ENCODE measurements at regions not wholly inside any gene's neighbourhood (a gene's known extent, or its start where the extent isn't known, plus 50 kb on each side); places are given as distances from the start of the nearest gene placed in this dataset.

- Histone ChIP-seq H3K27me3 (no peaks in the 10 kb centered on the region), H3K4me3 (no peak overlapping the region), H3K4me1 (no peaks in the 10 kb centered on the region), H3K36me3 (no peaks in the 10 kb centered on the region), H3K27ac (no peak overlapping the region), H3K9me3 (no peaks in the 10 kb centered on the region)
- no peak for TF ChIP-seq CTCF (IDR thresholded peaks at IDR 0.05)
- 65 to 75% methylated on average over 15 of the region's 15 CpGs for WGBS, 2 donors
- DNase-seq (no peak), FAIRE-seq (no peak), ATAC-seq (no peak)
- intact Hi-C loops (cut with DNase I): loop anchor here in 1 of 3 donors (10.0 kb wide), 1 partner anchor 761 kb away; no protein-coding TSS in a partner anchor
Measured at GRCh38 chr20:24153101-24154040, 164.8 kb upstream of the GGTLC1 start.

- ATAC-seq: no peak
- Histone ChIP-seq H3K9me3 (no peaks in the 10 kb centered on the region), H3K36me3 (no peaks in the 10 kb centered on the region), H3K4me3 (no peak overlapping the region), H3K4me1 (no peaks in the 10 kb centered on the region), H3K27ac (no peak overlapping the region), H3K27me3 (no peaks in the 10 kb centered on the region)
- DNase-seq: no peak
- no peak for TF ChIP-seq CTCF (IDR thresholded peaks at IDR 0.05)
- intact Hi-C loops (cut with DNase I): loop anchor here in 1 of 3 donors (10.0 kb wide), 1 partner anchor 763 kb away; no protein-coding TSS in a partner anchor
- WGBS, 2 donors: 74% methylated on average over 6 of the region's 6 CpGs
- FAIRE-seq: no peak
Measured at GRCh38 chr20:24151621-24152294, 163.2 kb upstream of the GGTLC1 start.

GRCh38 chr20:24150406-24150805, 161.8 kb upstream of the GGTLC1 start:
- no peak for TF ChIP-seq CTCF (IDR thresholded peaks at IDR 0.05)
- no peaks in the 10 kb centered on the region for H3K27me3 ChIP-seq
- no peak for DNase-seq
- no peak overlapping the region for H3K4me3 ChIP-seq
- no peak overlapping the region for H3K27ac ChIP-seq
- ATAC-seq: no peak
- WGBS, 2 donors: 78 to 86% methylated on average over 7 of the region's 7 CpGs
- no peaks in the 10 kb centered on the region for H3K9me3 ChIP-seq
- H3K36me3 ChIP-seq: no peaks in the 10 kb centered on the region
- FAIRE-seq: no peak
- intact Hi-C loops (cut with DNase I): loop anchor here in 1 of 3 donors (10.0 kb wide), 1 partner anchor 764 kb away; no protein-coding TSS in a partner anchor
- no peaks in the 10 kb centered on the region for H3K4me1 ChIP-seq

DNA sequence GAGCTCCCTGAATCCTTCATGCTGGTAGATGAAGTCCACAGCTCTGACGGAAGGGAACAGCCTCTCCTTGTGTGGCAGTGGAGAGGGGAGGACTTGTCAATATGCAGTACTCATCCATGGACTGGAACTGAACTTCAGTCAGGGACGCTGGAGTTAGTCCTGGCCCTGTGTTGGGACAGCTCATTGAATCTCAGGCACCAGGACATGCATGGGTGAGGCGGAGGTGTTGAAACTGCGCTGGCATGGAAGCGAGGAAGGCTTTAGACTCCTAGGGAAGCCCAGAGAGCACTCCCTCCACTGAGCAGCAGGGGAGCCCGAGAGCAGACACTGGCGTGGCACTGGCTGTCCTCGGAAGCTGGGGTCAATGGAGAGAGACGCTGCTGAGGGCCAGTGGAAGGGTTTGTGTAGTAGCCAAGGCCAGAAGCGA, 161.3 kb upstream of the GGTLC1 start:
- ATAC-seq: peak; percentile 68 to 80 (median 76)
- FAIRE-seq: no peak
- 34 to 45% methylated on average over 10 of the region's 10 CpGs for WGBS, 2 donors
- no peaks in the 10 kb centered on the region for H3K36me3 ChIP-seq
- DNase-seq: peak in 4 of 6 donors; percentile 37 to 71 (median 54)
- H3K27ac ChIP-seq: no peak overlapping the region
- H3K4me3 ChIP-seq: no peak overlapping the region
- intact Hi-C loops (cut with DNase I): loop anchor here in 1 of 3 donors (10.0 kb wide), 1 partner anchor 765 kb away; no protein-coding TSS in a partner anchor
- no peaks in the 10 kb centered on the region for H3K27me3 ChIP-seq
- peak in 3 of 4 donors; percentile 16 to 28 (median 24) for TF ChIP-seq CTCF (IDR thresholded peaks at IDR 0.05)
- no peaks in the 10 kb centered on the region for H3K4me1 ChIP-seq
- no peaks in the 10 kb centered on the region for H3K9me3 ChIP-seq
